Chondrocyte (in vitro differentiated cells): ENCODE measurements at regions not wholly inside any gene's neighbourhood (a gene's known extent, or its start where the extent isn't known, plus 50 kb on each side); places are given as distances from the start of the nearest gene placed in this dataset.

ENCODE experiments used
- DNase-seq: peaks from one replicate; pipeline ENCODE4 v3.0.0; 2021; ENCODE audit warnings: mixed read lengths, low spot score
- H3K27ac Mint-ChIP-seq: one replicate; pipeline ENCODE4 v1.8.0; 2021; ENCODE audit warnings: mild to moderate bottlenecking, moderate library complexity, mixed read lengths; ENCODE audit not compliant: unreplicated experiment
- H3K27me3 Mint-ChIP-seq: 2 replicates; pipeline ENCODE4 v1.8.0; 2021; ENCODE audit warnings: low read depth, mixed read lengths
- H3K36me3 Mint-ChIP-seq: 2 replicates; pipeline ENCODE4 v1.8.0; 2021; ENCODE audit warnings: low read depth, mixed read lengths
- H3K4me1 Mint-ChIP-seq: 2 replicates; pipeline ENCODE4 v1.8.0; 2021; ENCODE audit warnings: low read depth, mild to moderate bottlenecking, mixed read lengths
- H3K4me3 Mint-ChIP-seq: one replicate; pipeline ENCODE4 v1.8.0; 2021; ENCODE audit warnings: mild to moderate bottlenecking, moderate library complexity, mixed read lengths; ENCODE audit not compliant: unreplicated experiment
- H3K9me3 Mint-ChIP-seq: 2 replicates; pipeline ENCODE4 v1.8.0; 2021; ENCODE audit warnings: low read depth, mixed read lengths
- CTCF ChIP-seq: fragments of 200-600 bp; sonication (generic); IDR thresholded peaks from 2 replicates; pipeline ENCODE4 v1.5.0; 2021; ENCODE audit warnings: antibody characterized with exemption, mild to moderate bottlenecking, moderate library complexity

- H3K36me3 Mint-ChIP-seq, result peaks cover 3% of the 10 kb centered on the region
- H3K27me3 Mint-ChIP-seq, result no peaks in the 10 kb centered on the region
Observed at GRCh38 chr1:79109445-79109844, 102.9 kb upstream of the ADGRL4 start.

GRCh38 chr1:79105500-79105899, 99.0 kb upstream of the ADGRL4 start:
- TF ChIP-seq CTCF, result no peak
- H3K4me1 Mint-ChIP-seq, result peaks cover 37% of the 10 kb centered on the region
- no peak for DNase-seq
- no peaks in the 10 kb centered on the region for H3K36me3 Mint-ChIP-seq
- H3K27me3 Mint-ChIP-seq, result no peaks in the 10 kb centered on the region
- H3K4me3 Mint-ChIP-seq, result no peak overlapping the region
- H3K27ac Mint-ChIP-seq, result no peak overlapping the region
- peaks cover 9% of the 10 kb centered on the region for H3K9me3 Mint-ChIP-seq

More at GRCh38 chr1:79109445-79109844, 102.9 kb upstream of the ADGRL4 start:
- peaks cover 40% of the 10 kb centered on the region for H3K4me1 Mint-ChIP-seq
- no peak for DNase-seq
- TF ChIP-seq CTCF, result no peak
- peaks cover 9% of the 10 kb centered on the region for H3K9me3 Mint-ChIP-seq
- no peak overlapping the region for H3K4me3 Mint-ChIP-seq
- H3K27ac Mint-ChIP-seq, result no peak overlapping the region

GRCh38 chr1:79104617-79105016, 98.1 kb upstream of the ADGRL4 start:
- H3K4me1 Mint-ChIP-seq, result peaks cover 29% of the 10 kb centered on the region
- H3K36me3 Mint-ChIP-seq, result no peaks in the 10 kb centered on the region
- DNase-seq, result no peak

GRCh38 chr1:79100385-79100784, 93.9 kb upstream of the ADGRL4 start:
- Mint-ChIP-seq H3K36me3 (peaks cover 1% of the 10 kb centered on the region), H3K9me3 (peaks cover 4% of the 10 kb centered on the region), H3K4me3 (no peak overlapping the region), H3K4me1 (peaks cover 3% of the 10 kb centered on the region), H3K27me3 (no peaks in the 10 kb centered on the region), H3K27ac (no peak overlapping the region)
- no peak for TF ChIP-seq CTCF
- DNase-seq, result no peak

More at GRCh38 chr1:79104617-79105016, 98.1 kb upstream of the ADGRL4 start:
- Mint-ChIP-seq H3K27me3 (no peaks in the 10 kb centered on the region), H3K9me3 (peaks cover 9% of the 10 kb centered on the region), H3K4me3 (no peak overlapping the region), H3K27ac (no peak overlapping the region)
- TF ChIP-seq CTCF, result no peak

- TF ChIP-seq CTCF, result no peak
- H3K9me3 Mint-ChIP-seq, result no peaks in the 10 kb centered on the region
- no peaks in the 10 kb centered on the region for H3K36me3 Mint-ChIP-seq
- H3K27ac Mint-ChIP-seq, result no peak overlapping the region
- H3K4me1 Mint-ChIP-seq, result peaks cover 1% of the 10 kb centered on the region
- no peak overlapping the region for H3K4me3 Mint-ChIP-seq
- DNase-seq, result no peak
- H3K27me3 Mint-ChIP-seq, result no peaks in the 10 kb centered on the region
Observed at GRCh38 chr1:79090985-79091384, 84.5 kb upstream of the ADGRL4 start.
